ENCODE measurements at regions not wholly inside any gene's neighbourhood (a gene's known extent, or its start where the extent isn't known, plus 50 kb on each side); places are given as distances from the start of the nearest gene placed in this dataset.

- DNase-seq (ENCODE audit: extremely low read depth, low read depth), result no peak
- H3K4me3 ChIP-seq (replicated peaks; ENCODE audit: low read depth, low read length), result no peak overlapping the region
- no peak for TF ChIP-seq CTCF (IDR thresholded peaks at IDR 0.05; ENCODE audit: low read depth, low read length, missing control alignments)
These were observed 825.4 kb downstream of the UQCRFS1 start for GRCh38 chr19:28387507-28387906.

- no peak overlapping the region for H3K4me3 ChIP-seq (replicated peaks; ENCODE audit: low read depth, low read length)
- no peak for TF ChIP-seq CTCF (IDR thresholded peaks at IDR 0.05; ENCODE audit: low read depth, low read length, missing control alignments)
- DNase-seq (ENCODE audit: extremely low read depth, low read depth), result no peak
These were observed 826.5 kb downstream of the UQCRFS1 start for GRCh38 chr19:28386470-28386869.

- DNase-seq (ENCODE audit: extremely low read depth, low read depth), result no peak
- no peak overlapping the region for H3K4me3 ChIP-seq (replicated peaks; ENCODE audit: low read depth, low read length)
- no peak for TF ChIP-seq CTCF (IDR thresholded peaks at IDR 0.05; ENCODE audit: low read depth, low read length, missing control alignments)
These were observed 826.9 kb downstream of the UQCRFS1 start for GRCh38 chr19:28386066-28386465.

- DNase-seq (ENCODE audit: extremely low read depth, low read depth), result no peak
- no peak for TF ChIP-seq CTCF (IDR thresholded peaks at IDR 0.05; ENCODE audit: low read depth, low read length, missing control alignments)
- H3K4me3 ChIP-seq (replicated peaks; ENCODE audit: low read depth, low read length), result no peak overlapping the region
These were observed 835.9 kb downstream of the UQCRFS1 start for GRCh38 chr19:28377077-28377476.

GRCh38 chr19:28374971-28375370 is 838.0 kb downstream of the UQCRFS1 start:
- TF ChIP-seq CTCF (IDR thresholded peaks at IDR 0.05; ENCODE audit: low read depth, low read length, missing control alignments), result no peak
- H3K4me3 ChIP-seq (replicated peaks; ENCODE audit: low read depth, low read length), result no peak overlapping the region
- DNase-seq (ENCODE audit: extremely low read depth, low read depth), result no peak

GRCh38 chr19:28372576-28373247 is 840.2 kb downstream of the UQCRFS1 start:
- no peak overlapping the region for H3K4me3 ChIP-seq (replicated peaks; ENCODE audit: low read depth, low read length)
- no peak for TF ChIP-seq CTCF (IDR thresholded peaks at IDR 0.05; ENCODE audit: low read depth, low read length, missing control alignments)
- DNase-seq (ENCODE audit: extremely low read depth, low read depth), result no peak

GRCh38 chr19:28367146-28367545 is 845.8 kb downstream of the UQCRFS1 start:
- no peak overlapping the region for H3K4me3 ChIP-seq (replicated peaks; ENCODE audit: low read depth, low read length)
- DNase-seq (ENCODE audit: extremely low read depth, low read depth), result no peak
- TF ChIP-seq CTCF (IDR thresholded peaks at IDR 0.05; ENCODE audit: low read depth, low read length, missing control alignments), result no peak
